ENCODE measurements at regions not wholly inside any gene's neighbourhood (a gene's known extent, or its start where the extent isn't known, plus 50 kb on each side); places are given as distances from the start of the nearest gene placed in this dataset.

DNA sequence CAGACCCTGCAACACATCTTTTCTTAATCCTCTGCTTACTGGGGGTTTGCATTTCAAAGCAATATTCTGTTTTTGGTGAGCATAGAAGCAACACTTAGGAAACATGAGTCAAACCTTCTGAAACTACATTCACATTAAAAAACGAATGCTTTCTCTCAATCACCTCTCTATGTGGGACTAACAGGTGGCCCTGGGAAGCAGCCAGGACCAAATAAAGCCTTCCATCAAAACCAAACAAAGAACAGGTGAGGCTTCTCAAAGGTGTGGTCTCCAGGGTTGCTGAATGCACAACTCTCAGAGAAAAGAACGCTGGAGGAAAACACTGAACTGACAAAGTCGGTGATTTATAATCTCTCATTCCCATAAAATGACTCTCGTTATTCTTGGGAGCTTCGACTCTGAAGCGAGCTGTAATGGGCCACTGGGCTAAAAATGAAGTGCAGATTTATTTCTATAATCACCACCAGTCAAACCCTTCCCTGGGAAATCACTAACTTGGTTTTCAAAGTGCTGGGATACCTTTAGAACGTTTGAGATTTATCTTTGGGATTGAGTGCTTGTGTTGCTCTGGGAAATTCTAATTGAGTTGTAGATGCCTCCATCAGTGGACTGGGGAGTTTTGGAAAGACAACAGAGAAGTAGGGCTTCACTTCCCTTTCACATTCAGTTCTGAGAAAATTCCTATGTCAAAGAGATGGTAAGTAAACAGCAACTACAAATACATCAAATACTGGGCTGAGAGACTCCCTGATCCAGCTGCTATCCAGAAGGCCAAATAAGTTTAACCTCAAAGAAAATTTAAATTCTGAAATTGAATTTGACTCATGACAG is 262.0 kb upstream of the TMPO start:
- Histone ChIP-seq H3K4me1 (no peaks in the 10 kb centered on the region), H3K27ac (no peak overlapping the region), H3K27me3 (no peaks in the 10 kb centered on the region), H3K4me3 (no peak overlapping the region), H3K9me3 (no peaks in the 10 kb centered on the region), H3K36me3 (no peaks in the 10 kb centered on the region)
- TF ChIP-seq, protein P1, sequence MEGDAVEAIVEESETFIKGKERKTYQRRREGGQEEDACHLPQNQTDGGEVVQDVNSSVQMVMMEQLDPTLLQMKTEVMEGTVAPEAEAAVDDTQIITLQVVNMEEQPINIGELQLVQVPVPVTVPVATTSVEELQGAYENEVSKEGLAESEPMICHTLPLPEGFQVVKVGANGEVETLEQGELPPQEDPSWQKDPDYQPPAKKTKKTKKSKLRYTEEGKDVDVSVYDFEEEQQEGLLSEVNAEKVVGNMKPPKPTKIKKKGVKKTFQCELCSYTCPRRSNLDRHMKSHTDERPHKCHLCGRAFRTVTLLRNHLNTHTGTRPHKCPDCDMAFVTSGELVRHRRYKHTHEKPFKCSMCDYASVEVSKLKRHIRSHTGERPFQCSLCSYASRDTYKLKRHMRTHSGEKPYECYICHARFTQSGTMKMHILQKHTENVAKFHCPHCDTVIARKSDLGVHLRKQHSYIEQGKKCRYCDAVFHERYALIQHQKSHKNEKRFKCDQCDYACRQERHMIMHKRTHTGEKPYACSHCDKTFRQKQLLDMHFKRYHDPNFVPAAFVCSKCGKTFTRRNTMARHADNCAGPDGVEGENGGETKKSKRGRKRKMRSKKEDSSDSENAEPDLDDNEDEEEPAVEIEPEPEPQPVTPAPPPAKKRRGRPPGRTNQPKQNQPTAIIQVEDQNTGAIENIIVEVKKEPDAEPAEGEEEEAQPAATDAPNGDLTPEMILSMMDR (IDR thresholded peaks at IDR 0.05), result no peak
- TF ChIP-seq POLR2AphosphoS5 (IDR thresholded peaks at IDR 0.05) (no peak), POLR2A (IDR thresholded peaks at IDR 0.05) (no peak)
- intact Hi-C loops (cut with DNase I; ENCODE audit: low total_unique reads), result no loop called here
- DNase-seq (ENCODE audit: low spot score in 2 of 2), result no peak

DNA sequence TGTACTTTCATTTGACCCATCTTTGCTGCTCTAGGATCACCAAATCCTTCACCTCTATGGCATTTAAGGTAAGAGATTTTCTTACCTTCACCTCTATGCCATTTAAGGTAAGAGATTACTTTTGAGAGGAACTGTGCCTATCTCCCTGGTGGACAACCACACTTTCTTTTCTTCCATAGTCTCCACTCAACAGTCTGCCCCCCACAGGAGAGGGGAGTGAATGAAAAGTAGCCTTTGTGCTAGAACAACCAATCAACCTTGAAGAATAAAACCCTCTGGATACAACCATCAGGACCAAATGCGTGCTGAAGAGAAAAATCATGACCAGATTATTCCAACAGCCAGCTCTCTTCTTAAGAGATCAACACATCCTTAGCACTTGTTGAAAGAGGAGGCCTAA is 258.6 kb upstream of the TMPO start:
- intact Hi-C loops (cut with DNase I; ENCODE audit: low total_unique reads), result no loop called here
- Histone ChIP-seq H3K4me1 (no peaks in the 10 kb centered on the region), H3K36me3 (no peaks in the 10 kb centered on the region), H3K27ac (no peak overlapping the region), H3K27me3 (no peaks in the 10 kb centered on the region), H3K4me3 (no peak overlapping the region), H3K9me3 (no peaks in the 10 kb centered on the region)
- DNase-seq (ENCODE audit: low spot score in 2 of 2), result no peak
- TF ChIP-seq POLR2AphosphoS5 (IDR thresholded peaks at IDR 0.05) (no peak), POLR2A (IDR thresholded peaks at IDR 0.05) (no peak)
- TF ChIP-seq, protein P1 (IDR thresholded peaks at IDR 0.05), result no peak

DNA sequence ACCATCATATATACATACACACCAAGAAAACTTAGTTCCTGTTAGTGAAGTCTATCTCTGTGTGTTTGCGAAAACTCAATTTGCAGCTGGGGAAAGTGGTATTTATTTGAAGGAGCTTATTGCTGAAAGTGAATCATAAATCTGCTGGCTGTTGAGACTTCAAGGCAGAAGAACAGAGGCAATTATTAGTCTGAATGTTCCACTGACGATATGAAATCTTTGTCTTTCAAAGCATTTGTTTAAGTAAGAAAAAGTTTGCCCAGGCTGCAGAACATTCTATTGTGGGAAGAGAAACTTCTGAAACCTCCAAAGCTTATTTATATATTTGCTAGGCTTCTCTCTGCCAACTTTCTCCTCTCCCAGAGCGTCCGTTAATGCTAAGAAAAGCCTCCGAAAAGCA is 255.7 kb upstream of the TMPO start:
- Histone ChIP-seq H3K9me3 (no peaks in the 10 kb centered on the region), H3K27ac (no peak overlapping the region), H3K27me3 (no peaks in the 10 kb centered on the region), H3K36me3 (no peaks in the 10 kb centered on the region), H3K4me3 (no peak overlapping the region), H3K4me1 (no peaks in the 10 kb centered on the region)
- DNase-seq (ENCODE audit: low spot score in 2 of 2), result no peak
- intact Hi-C loops (cut with DNase I; ENCODE audit: low total_unique reads), result no loop called here
- TF ChIP-seq, protein P1 (IDR thresholded peaks at IDR 0.05), result no peak
- no peak for TF ChIP-seq POLR2AphosphoS5 (IDR thresholded peaks at IDR 0.05)
- no peak for TF ChIP-seq POLR2A (IDR thresholded peaks at IDR 0.05)

DNA sequence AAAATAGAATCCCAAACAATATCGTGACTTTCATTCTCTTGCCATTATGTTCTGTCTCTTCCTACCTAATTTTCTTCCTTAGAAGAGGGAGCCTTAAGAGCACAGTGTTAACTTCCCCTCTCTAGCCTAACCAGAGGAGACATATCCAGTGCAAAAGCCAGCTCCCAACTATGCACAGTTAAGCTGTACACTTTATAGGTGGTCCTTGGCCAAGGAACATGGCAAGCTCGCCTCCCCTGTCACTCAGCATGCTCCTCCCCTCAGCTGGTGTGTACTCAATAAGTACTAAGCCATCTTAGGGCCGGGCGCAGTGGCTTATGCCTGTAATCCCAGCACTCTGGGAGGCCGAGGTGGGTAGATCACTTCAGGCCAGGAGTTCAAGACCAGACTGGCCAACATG is 255.1 kb upstream of the TMPO start:
- no peaks in the 10 kb centered on the region for H3K4me1 ChIP-seq
- no peak overlapping the region for H3K27ac ChIP-seq
- H3K4me3 ChIP-seq, result no peak overlapping the region
- DNase-seq (ENCODE audit: low spot score in 2 of 2), result no peak
- H3K9me3 ChIP-seq, result no peaks in the 10 kb centered on the region
- TF ChIP-seq, protein P1 (IDR thresholded peaks at IDR 0.05), result no peak
- TF ChIP-seq POLR2A (IDR thresholded peaks at IDR 0.05) (no peak), POLR2AphosphoS5 (IDR thresholded peaks at IDR 0.05) (no peak)
- H3K36me3 ChIP-seq, result no peaks in the 10 kb centered on the region
- intact Hi-C loops (cut with DNase I; ENCODE audit: low total_unique reads), result no loop called here
- no peaks in the 10 kb centered on the region for H3K27me3 ChIP-seq

DNA sequence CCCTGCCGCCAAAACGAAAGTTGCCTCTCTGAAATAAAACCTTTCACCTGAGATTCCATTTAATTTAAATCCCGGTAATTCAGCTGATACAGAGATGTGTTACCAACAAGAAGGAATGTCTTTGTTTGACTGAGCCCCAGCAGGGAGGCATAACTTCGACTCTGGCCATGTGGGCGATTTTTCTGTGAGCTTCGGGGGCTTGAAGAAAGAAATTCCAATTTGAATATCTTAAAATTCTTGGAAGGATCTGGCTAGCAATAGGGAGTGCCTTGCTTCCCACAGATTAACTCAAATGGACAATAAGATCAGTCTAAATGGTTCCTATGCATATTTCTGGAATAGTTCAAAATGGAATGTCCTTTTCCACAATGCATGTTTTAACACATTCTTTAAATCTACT is 252.5 kb upstream of the TMPO start:
- H3K27ac ChIP-seq, result no peak overlapping the region
- H3K4me3 ChIP-seq, result no peak overlapping the region
- H3K4me1 ChIP-seq, result no peaks in the 10 kb centered on the region
- intact Hi-C loops (cut with DNase I; ENCODE audit: low total_unique reads), result no loop called here
- H3K27me3 ChIP-seq, result no peaks in the 10 kb centered on the region
- no peaks in the 10 kb centered on the region for H3K36me3 ChIP-seq
- H3K9me3 ChIP-seq, result peaks cover 0 to 6% of the 10 kb centered on the region in 2 donors
- DNase-seq (ENCODE audit: low spot score in 2 of 2), result no peak
- no peak for TF ChIP-seq POLR2AphosphoS5 (IDR thresholded peaks at IDR 0.05)
- TF ChIP-seq POLR2A (IDR thresholded peaks at IDR 0.05), result no peak
- TF ChIP-seq, protein P1 (IDR thresholded peaks at IDR 0.05), result no peak

Data from breast epithelium (tissue), 4 donors.